B cell (primary cell): ENCODE measurements at regions not wholly inside any gene's neighbourhood (a gene's known extent, or its start where the extent isn't known, plus 50 kb on each side); places are given as distances from the start of the nearest gene placed in this dataset.

ENCODE experiments used
- ATAC-seq: fragments of 200-7000 bp; cut with Tn5 transposase; one replicate; pipeline ENCODE4 v1.10.0; 2021; ENCODE audit warnings: low read depth, mild to moderate bottlenecking, moderate number of reproducible peaks, moderate library complexity
- CTCF ChIA-PET: fragments of 350-600 bp; sonication (Branson Sonifier 250); formaldehyde crosslinking; loops from one replicate; lab custom pipeline; 2021; ENCODE audit warnings: antibody characterized with exemption, inconsistent platforms; lab: Charles Lee
- POLR2A ChIA-PET: fragments of 350-600 bp; sonication (Branson Sonifier 250); formaldehyde crosslinking; loops from one replicate; lab custom pipeline; 2021; ENCODE audit warnings: antibody characterized with exemption; lab: Charles Lee
- DNase-seq: peaks from one replicate; pipeline ENCODE4 v3.0.0; 2013
- H2AFZ ChIP-seq: 2 replicates; pipeline ENCODE4 v1.6.1; 2012; ENCODE audit warnings: mild to moderate bottlenecking, low read depth, low read length; ENCODE audit not compliant: insufficient read depth, poor library complexity, severe bottlenecking
- H3K27ac ChIP-seq, 2 donors: 1 replicate in 1 of 2; 2 replicates in 1 of 2; pipeline ENCODE4 v1.5.1; 2012 to 2013; ENCODE audit warnings: low read length in 2 of 2, mild to moderate bottlenecking in 2 of 2, moderate library complexity in 1 of 2
- H3K27me3 ChIP-seq, 4 experiments: fragments of 200-600 bp in 1 of 4; sonication (generic) in 1 of 4; replicated peaks in 1 of 4; 1 replicate in 2 of 4; 2 replicates in 2 of 4; pipeline versions ENCODE4 v1.6.1 to v1.7.0; 2013 to 2016; ENCODE audit warnings: low read length in 3 of 4, mild to moderate bottlenecking in 2 of 4, mixed read lengths in 1 of 4, moderate library complexity in 1 of 4; ENCODE audit not compliant: insufficient read depth in 4 of 4, control insufficient read depth in 3 of 4; ENCODE audit errors: control extremely low read depth in 1 of 4
- H3K36me3 ChIP-seq, 2 experiments: replicated peaks in 1 of 2; 1 replicate in 1 of 2; 2 replicates in 1 of 2; pipeline versions ENCODE4 v1.6.1 to v1.7.1; 2013; ENCODE audit warnings: low read length in 1 of 2; ENCODE audit not compliant: insufficient read depth in 2 of 2, control insufficient read depth in 1 of 2; ENCODE audit errors: control extremely low read depth in 1 of 2, extremely low read depth in 1 of 2
- H3K4me1 ChIP-seq, 2 donors: fragments of 200-600 bp in 1 of 2; sonication (generic) in 1 of 2; 1 replicate in 1 of 2; 2 replicates in 1 of 2; pipeline versions ENCODE4 v1.5.1 to v1.6.1; 2013 to 2017; ENCODE audit warnings: low read length in 2 of 2; ENCODE audit not compliant: control insufficient read depth in 2 of 2, insufficient read depth in 2 of 2
- H3K4me2 ChIP-seq: replicated peaks from 2 replicates; pipeline ENCODE3; 2012; ENCODE audit warnings: mild to moderate bottlenecking, low read depth, low read length; ENCODE audit not compliant: poor library complexity, severe bottlenecking
- H3K4me3 ChIP-seq, 5 experiments: fragments of 200-600 bp in 1 of 5; sonication (generic) in 1 of 5; 1 replicate in 3 of 5; 2 replicates in 2 of 5; pipeline versions ENCODE4 v1.5.1 to v1.7.0; 2011 to 2016; ENCODE audit warnings: low read length in 4 of 5, mild to moderate bottlenecking in 4 of 5, low read depth in 2 of 5, control low read depth in 1 of 5, moderate library complexity in 1 of 5; ENCODE audit not compliant: insufficient read depth in 1 of 5; ENCODE audit errors: control extremely low read depth in 1 of 5, extremely low read depth in 1 of 5
- H3K79me2 ChIP-seq: fragments of 200-600 bp; sonication (generic); one replicate; pipeline ENCODE4 v1.6.0; 2016; ENCODE audit warnings: low read length; ENCODE audit not compliant: control insufficient read depth, insufficient read depth
- H3K9ac ChIP-seq: fragments of 200-600 bp; sonication (generic); 2 replicates; pipeline ENCODE4 v1.6.1; 2017; ENCODE audit warnings: mild to moderate bottlenecking, low read length, moderate library complexity
- H3K9me3 ChIP-seq, 3 donors: one replicate each; pipeline versions ENCODE4 v1.6.1 to v1.7.1; 2013; ENCODE audit warnings: low read length in 2 of 3; ENCODE audit not compliant: control insufficient read depth in 2 of 3, insufficient read depth in 1 of 3; ENCODE audit errors: control extremely low read depth in 1 of 3
- H4K20me1 ChIP-seq: 2 replicates; pipeline ENCODE4 v1.6.0; 2012; ENCODE audit warnings: mild to moderate bottlenecking, low read length; ENCODE audit not compliant: insufficient read depth, control insufficient read depth, poor library complexity, severe bottlenecking
- H3K27ac Mint-ChIP-seq: one replicate; pipeline ENCODE4 v1.8.0; 2021; ENCODE audit warnings: mixed read lengths
- H3K27me3 Mint-ChIP-seq: one replicate; pipeline ENCODE4 v1.8.0; 2021; ENCODE audit warnings: mixed read lengths
- H3K4me1 Mint-ChIP-seq: one replicate; pipeline ENCODE4 v1.8.0; 2021; ENCODE audit warnings: mixed read lengths
- H3K4me3 Mint-ChIP-seq: one replicate; pipeline ENCODE4 v1.8.0; 2021; ENCODE audit warnings: mixed read lengths
- H3K9me3 Mint-ChIP-seq: one replicate; pipeline ENCODE4 v1.8.0; 2022; ENCODE audit warnings: mixed read lengths; ENCODE audit not compliant: insufficient read depth
- CTCF ChIP-seq: fragments of 200-600 bp; IDR thresholded peaks from one replicate; pipeline ENCODE4 v1.8.0; 2022; ENCODE audit warnings: antibody characterized with exemption, mild to moderate bottlenecking
- EZH2 ChIP-seq: IDR thresholded peaks from 2 replicates; pipeline ENCODE4 v1.6.1; 2012; ENCODE audit warnings: borderline replicate concordance, low read depth, mild to moderate bottlenecking, moderate library complexity, low read length; ENCODE audit not compliant: insufficient read depth, poor library complexity, severe bottlenecking
- WGBS: methylation state at CpG from one replicate; pipeline ENCODE4 v1.1.5; 2013; ENCODE audit warnings: missing lambda C conversion rate; ENCODE audit not compliant: insufficient coverage; 5-methylcytosine and 5-hydroxymethylcytosine counted together
- intact Hi-C: fragments of 100-400 bp; cut with micrococcal nuclease; formaldehyde crosslinking; loops from one replicate; pipeline ENCODE4 v1.10.0; 2022

- ATAC-seq, result no peak
- H2AFZ ChIP-seq, result no peak overlapping the region
- 65% methylated on average over 2 of the region's 2 CpGs for WGBS
- no peaks in the 10 kb centered on the region for H3K27me3 ChIP-seq
- ChIA-PET CTCF (no interaction called here), POLR2A (no interaction called here)
- H3K4me2 ChIP-seq, result no peak overlapping the region
- Mint-ChIP-seq H3K27me3 (peaks cover 5% of the 10 kb centered on the region), H3K9me3 (peaks cover 14% of the 10 kb centered on the region), H3K4me3 (no peak overlapping the region), H3K4me1 (no peaks in the 10 kb centered on the region), H3K27ac (no peak overlapping the region)
- no peak overlapping the region for H3K27ac ChIP-seq
- peaks cover 3 to 23% (median 12%) of the 10 kb centered on the region in 3 donors for H3K9me3 ChIP-seq
- no peaks in the 10 kb centered on the region for H3K79me2 ChIP-seq
- no peak overlapping the region for H3K4me3 ChIP-seq
- H4K20me1 ChIP-seq, result no peaks in the 10 kb centered on the region
- no peaks in the 10 kb centered on the region for H3K4me1 ChIP-seq
- no peak for TF ChIP-seq EZH2
- no peak for TF ChIP-seq CTCF
- intact Hi-C loops, result no loop called here
- no peaks in the 10 kb centered on the region for H3K36me3 ChIP-seq
- no peak overlapping the region for H3K9ac ChIP-seq
- no peak for DNase-seq
These were observed 62.7 kb upstream of the ARHGAP42 start for GRCh38 chr11:100624346-100624745.

GRCh38 chr11:100625041-100625440 is 62.0 kb upstream of the ARHGAP42 start:
- no peaks in the 10 kb centered on the region for H3K4me1 Mint-ChIP-seq
- Histone ChIP-seq H3K4me2 (no peak overlapping the region), H3K9ac (no peak overlapping the region), H3K4me1 (no peaks in the 10 kb centered on the region), H3K36me3 (no peaks in the 10 kb centered on the region), H2AFZ (no peak overlapping the region), H3K4me3 (no peak overlapping the region), H3K27me3 (no peaks in the 10 kb centered on the region), H4K20me1 (no peaks in the 10 kb centered on the region), H3K9me3 (peaks cover 3 to 23% (median 12%) of the 10 kb centered on the region in 3 donors), H3K27ac (no peak overlapping the region), H3K79me2 (no peaks in the 10 kb centered on the region)
- no peak for ATAC-seq
- ChIA-PET CTCF (no interaction called here), POLR2A (no interaction called here)
- TF ChIP-seq CTCF (no peak), EZH2 (no peak)
- peaks cover 14% of the 10 kb centered on the region for H3K9me3 Mint-ChIP-seq
- no peak overlapping the region for H3K27ac Mint-ChIP-seq
- no peak overlapping the region for H3K4me3 Mint-ChIP-seq
- peaks cover 5% of the 10 kb centered on the region for H3K27me3 Mint-ChIP-seq
- DNase-seq, result no peak
- intact Hi-C loops, result no loop called here
- WGBS, result no CpG with 5 or more reads among the region's 4 CpGs
